ENCODE measurements at regions not wholly inside any gene's neighbourhood (a gene's known extent, or its start where the extent isn't known, plus 50 kb on each side); places are given as distances from the start of the nearest gene placed in this dataset.

- Histone ChIP-seq H3K27me3 (ENCODE audit: control insufficient read depth in 2 of 2, insufficient read depth in 2 of 2, low read length in 2 of 2) (no peaks in the 10 kb centered on the region), H3K9me3 (replicated peaks; ENCODE audit: control insufficient read depth, insufficient read depth, low read length) (no peaks in the 10 kb centered on the region), H3K79me2 (ENCODE audit: control insufficient read depth, insufficient read depth, low read length) (no peaks in the 10 kb centered on the region), H3K4me1 (ENCODE audit: control insufficient read depth, extremely low read depth, insufficient read depth, low read length) (no peaks in the 10 kb centered on the region), H3K36me3 (ENCODE audit: control insufficient read depth in 2 of 2, extremely low read depth in 1 of 2, insufficient read depth in 2 of 2, low read length in 2 of 2) (no peaks in the 10 kb centered on the region), H3K27ac (ENCODE audit: insufficient read depth, low read depth, low read length) (no peak overlapping the region), H3K9ac (replicated peaks; ENCODE audit: extremely low read depth, insufficient read depth, low read length) (no peak overlapping the region), H3K9me1 (replicated peaks; ENCODE audit: control insufficient read depth, extremely low read depth, insufficient read depth, low read length) (no peaks in the 10 kb centered on the region), H3K4me2 (ENCODE audit: insufficient read depth, low read length) (no peak overlapping the region), H4K20me1 (replicated peaks; ENCODE audit: control insufficient read depth, extremely low read depth, insufficient read depth, low read length) (no peaks in the 10 kb centered on the region), H2AFZ (ENCODE audit: low read depth, low read length) (no peak overlapping the region), H3K4me3 (replicated peaks in 1 of 3; ENCODE audit: insufficient read depth in 1 of 3, low read depth in 1 of 3, low read length in 3 of 3) (no peak overlapping the region)
- intact Hi-C loops (cut with micrococcal nuclease) (no loop called here), dilution Hi-C loops (cut with MboI; ENCODE audit: extremely low pct_ligation_motif_present, low sequenced_read_pairs) (no loop called here)
- FAIRE-seq = no peak
- BruUV-seq (replicated peaks) = no TSS peak
- TF ChIP-seq MAX (IDR thresholded peaks at IDR 0.05; ENCODE audit: insufficient read depth, insufficient read length) (no peak), GATA2 (IDR thresholded peaks at IDR 0.05; ENCODE audit: insufficient read depth, insufficient read length, low read depth, low read length) (no peak), POLR2AphosphoS5 (IDR thresholded peaks at IDR 0.05; ENCODE audit: insufficient read depth, low read depth, low read length) (no peak)
- POLR2A ChIA-PET = no interaction called here
- CTCF ChIA-PET = no interaction called here
- DNase-seq (ENCODE audit: low read depth, low spot score) = no peak
Measured at GRCh38 chr11:91293119-91293518, 931.5 kb upstream of the FAT3 start.

GRCh38 chr11:91272089-91272488 lies 952.5 kb upstream of the FAT3 start:
- DNase-seq (ENCODE audit: low read depth, low spot score) = no peak
- no peak for FAIRE-seq
- BruUV-seq (replicated peaks) = no TSS peak

More at GRCh38 chr11:91272089-91272488, 952.5 kb upstream of the FAT3 start:
- dilution Hi-C loops (cut with MboI; ENCODE audit: extremely low pct_ligation_motif_present, low sequenced_read_pairs) = no loop called here
- Histone ChIP-seq H3K79me2 (ENCODE audit: control insufficient read depth, insufficient read depth, low read length) (no peaks in the 10 kb centered on the region), H2AFZ (ENCODE audit: low read depth, low read length) (no peak overlapping the region), H3K4me2 (ENCODE audit: insufficient read depth, low read length) (no peak overlapping the region), H3K27me3 (ENCODE audit: control insufficient read depth in 2 of 2, insufficient read depth in 2 of 2, low read length in 2 of 2) (no peaks in the 10 kb centered on the region), H3K9me3 (replicated peaks; ENCODE audit: control insufficient read depth, insufficient read depth, low read length) (peaks cover 2% of the 10 kb centered on the region), H3K9me1 (replicated peaks; ENCODE audit: control insufficient read depth, extremely low read depth, insufficient read depth, low read length) (no peaks in the 10 kb centered on the region), H3K4me3 (replicated peaks in 1 of 3; ENCODE audit: insufficient read depth in 1 of 3, low read depth in 1 of 3, low read length in 3 of 3) (no peak overlapping the region), H3K9ac (replicated peaks; ENCODE audit: extremely low read depth, insufficient read depth, low read length) (no peak overlapping the region), H4K20me1 (replicated peaks; ENCODE audit: control insufficient read depth, extremely low read depth, insufficient read depth, low read length) (no peaks in the 10 kb centered on the region), H3K36me3 (ENCODE audit: control insufficient read depth in 2 of 2, extremely low read depth in 1 of 2, insufficient read depth in 2 of 2, low read length in 2 of 2) (no peaks in the 10 kb centered on the region), H3K4me1 (ENCODE audit: control insufficient read depth, extremely low read depth, insufficient read depth, low read length) (no peaks in the 10 kb centered on the region), H3K27ac (ENCODE audit: insufficient read depth, low read depth, low read length) (no peak overlapping the region)
- POLR2A ChIA-PET = interaction anchor here (0.8 kb wide), 1 partner anchor 1297 kb away, joined by 4 read pairs; no protein-coding TSS in a partner anchor
- intact Hi-C loops (cut with micrococcal nuclease) = no loop called here
- TF ChIP-seq FOS (IDR thresholded peaks at IDR 0.05; ENCODE audit: borderline replicate concordance, insufficient read depth, low read length) = no peak
- TF ChIP-seq MYC (IDR thresholded peaks at IDR 0.05; ENCODE audit: low read depth, low read length) = no peak
- TF ChIP-seq JUN (IDR thresholded peaks at IDR 0.05; ENCODE audit: borderline replicate concordance, insufficient read depth, insufficient read length, low read depth) = no peak
- no peak for TF ChIP-seq POLR2A (IDR thresholded peaks at IDR 0.05; ENCODE audit: low read depth, low read length)
- TF ChIP-seq GATA2 (IDR thresholded peaks at IDR 0.05; ENCODE audit: insufficient read depth, insufficient read length, low read depth, low read length) = no peak
- TF ChIP-seq CTCF (IDR thresholded peaks at IDR 0.05; ENCODE audit: extremely low read depth in 1 of 2, insufficient read depth in 1 of 2, low read depth in 1 of 2, low read length in 2 of 2) = no peak
- no peak for TF ChIP-seq POLR2AphosphoS5 (IDR thresholded peaks at IDR 0.05; ENCODE audit: insufficient read depth, low read depth, low read length)
- TF ChIP-seq EZH2 (IDR thresholded peaks at IDR 0.05; ENCODE audit: borderline replicate concordance, low read depth, low read length, severe bottlenecking) = no peak
- TF ChIP-seq MAX (IDR thresholded peaks at IDR 0.05; ENCODE audit: insufficient read depth, insufficient read length) = no peak
- CTCF ChIA-PET = interaction anchor here (1.7 kb wide), 1 partner anchor 26 kb away, joined by 5 read pairs; no protein-coding TSS in a partner anchor

All from endothelial cell of umbilical vein (primary cell).